GM23338 (cell line): ENCODE measurements at regions not wholly inside any gene's neighbourhood (a gene's known extent, or its start where the extent isn't known, plus 50 kb on each side); places are given as distances from the start of the nearest gene placed in this dataset.

ENCODE experiments used
- ATAC-seq: fragments of 200-7000 bp; cut with Tn5 transposase; 3 replicates; pipeline ENCODE4 v1.9.1; 2020
- DNase-seq: peaks from one replicate; pipeline ENCODE4 v3.0.0-alpha.2; 2015; ENCODE audit warnings: low spot score
- H2AFZ ChIP-seq: fragments of 200-600 bp; sonication (generic); 2 replicates; pipeline ENCODE4 v1.8.0; 2016; ENCODE audit warnings: antibody characterized with exemption, mild to moderate bottlenecking, moderate library complexity
- H3F3A ChIP-seq: fragments of 200-600 bp; sonication (generic); replicated peaks from 2 replicates; pipeline ENCODE4 v1.8.0; 2017; ENCODE audit warnings: antibody characterized with exemption, mixed run types, low read depth
- H3K27ac ChIP-seq: fragments of 200-600 bp; sonication (generic); 2 replicates; pipeline ENCODE4 v1.6.1; 2016; ENCODE audit warnings: low read depth
- H3K27me3 ChIP-seq: fragments of 200-600 bp; sonication (generic); 2 replicates; pipeline ENCODE4 v1.8.0; 2016; ENCODE audit warnings: mild to moderate bottlenecking, mixed run types, moderate library complexity; ENCODE audit not compliant: insufficient read depth
- H3K36me3 ChIP-seq: fragments of 200-600 bp; sonication (generic); 2 replicates; pipeline ENCODE4 v1.8.0; 2016; ENCODE audit warnings: mild to moderate bottlenecking; ENCODE audit not compliant: insufficient read depth
- H3K4me1 ChIP-seq: fragments of 200-600 bp; sonication (generic); 2 replicates; pipeline ENCODE4 v1.8.0; 2016; ENCODE audit warnings: mild to moderate bottlenecking, moderate library complexity; ENCODE audit not compliant: insufficient read depth
- H3K4me2 ChIP-seq: fragments of 200-600 bp; sonication (generic); 2 replicates; pipeline ENCODE4 v1.7.1; 2017; ENCODE audit warnings: mixed run types
- H3K4me3 ChIP-seq: fragments of 200-600 bp; sonication (generic); 2 replicates; pipeline ENCODE4 v1.6.1; 2016; ENCODE audit warnings: mixed run types
- H3K79me2 ChIP-seq: fragments of 200-600 bp; sonication (generic); replicated peaks from 2 replicates; pipeline ENCODE4 v1.8.0; 2017; ENCODE audit warnings: mild to moderate bottlenecking; ENCODE audit not compliant: insufficient read depth
- H3K9me2 ChIP-seq: fragments of 200-600 bp; sonication (generic); 2 replicates; pipeline ENCODE4 v1.8.0; 2017; ENCODE audit not compliant: insufficient read depth
- H4K20me1 ChIP-seq: fragments of 200-600 bp; sonication (generic); replicated peaks from 2 replicates; pipeline ENCODE4 v1.8.0; 2017; ENCODE audit warnings: mild to moderate bottlenecking; ENCODE audit not compliant: insufficient read depth
- H3K27ac Mint-ChIP-seq: 2 replicates; pipeline ENCODE4 v1.8.0; 2020; ENCODE audit warnings: inconsistent platforms, mild to moderate bottlenecking, moderate library complexity, mixed read lengths
- H3K27me3 Mint-ChIP-seq: 3 replicates; pipeline ENCODE4 v1.8.0; 2022; ENCODE audit warnings: low read depth, mild to moderate bottlenecking, moderate library complexity, mixed read lengths, inconsistent platforms; ENCODE audit not compliant: insufficient read depth, poor library complexity
- H3K36me3 Mint-ChIP-seq: 3 replicates; pipeline ENCODE4 v1.8.0; 2021; ENCODE audit warnings: low read depth, mild to moderate bottlenecking, inconsistent platforms, moderate library complexity, mixed read lengths
- H3K4me1 Mint-ChIP-seq: 3 replicates; pipeline ENCODE4 v1.8.0; 2020; ENCODE audit warnings: mild to moderate bottlenecking, inconsistent platforms, mixed read lengths
- H3K4me3 Mint-ChIP-seq: 3 replicates; pipeline ENCODE4 v1.8.0; 2021; ENCODE audit warnings: moderate library complexity, mild to moderate bottlenecking, inconsistent platforms, mixed read lengths
- H3K9me3 Mint-ChIP-seq: 3 replicates; pipeline ENCODE4 v1.8.0; 2020; ENCODE audit warnings: moderate library complexity, mild to moderate bottlenecking, inconsistent platforms, mixed read lengths
- CREB1 ChIP-seq: fragments of 250-450 bp; sonication (Bioruptor Pico); IDR thresholded peaks from 2 replicates; pipeline ENCODE4 v1.5.0; 2020; ENCODE audit warnings: low read depth, mild to moderate bottlenecking, moderate library complexity
- EZH2 ChIP-seq: fragments of 200-600 bp; sonication (generic); IDR thresholded peaks from one replicate; pipeline ENCODE4 v1.8.0; 2017; ENCODE audit warnings: antibody characterized with exemption, mild to moderate bottlenecking, low read depth; ENCODE audit not compliant: unreplicated experiment
- EZH2phosphoT487 ChIP-seq: fragments of 200-600 bp; sonication (generic); IDR thresholded peaks from one replicate; pipeline ENCODE4 v1.8.1; 2018; ENCODE audit warnings: antibody characterized with exemption; ENCODE audit not compliant: unreplicated experiment
- JUNB ChIP-seq: IDR thresholded peaks from one replicate; pipeline ENCODE4 v1.6.1; 2016; ENCODE audit warnings: antibody characterized with exemption; ENCODE audit not compliant: unreplicated experiment
- NANOG ChIP-seq: IDR thresholded peaks from 2 replicates; pipeline ENCODE4 v1.6.1; 2016; ENCODE audit warnings: antibody characterized with exemption, borderline replicate concordance
- POLR2AphosphoS5 ChIP-seq: IDR thresholded peaks from 2 replicates; pipeline ENCODE4 v1.6.1; 2016; ENCODE audit warnings: antibody characterized with exemption, low read depth
- REST ChIP-seq: IDR thresholded peaks from one replicate; pipeline ENCODE4 v1.6.1; 2018; ENCODE audit warnings: antibody characterized with exemption; ENCODE audit not compliant: unreplicated experiment
- ZNF114 ChIP-seq: fragments of 250-450 bp; sonication (Bioruptor Pico); IDR thresholded peaks from 2 replicates; pipeline ENCODE4 v1.5.0; 2020; ENCODE audit warnings: mild to moderate bottlenecking, moderate library complexity
- ZNF331 ChIP-seq: fragments of 250-450 bp; sonication (Bioruptor Pico); IDR thresholded peaks from 2 replicates; pipeline ENCODE4 v1.5.0; 2020; ENCODE audit warnings: low read depth, mild to moderate bottlenecking, moderate library complexity
- TF ChIP-seq, protein P1 (sequence below): IDR thresholded peaks from 2 replicates; pipeline ENCODE4 v1.6.1; 2016; ENCODE audit warnings: antibody characterized with exemption
- TF ChIP-seq, protein P2 (sequence below), 2 experiments: fragments of 200-600 bp in 1 of 2; sonication (generic) in 1 of 2; conservative IDR thresholded peaks; 2 replicates each; pipeline versions ENCODE4 v1.5.1 to v1.6.1; 2016 to 2017; ENCODE audit warnings: antibody characterized with exemption in 2 of 2, low read depth in 2 of 2, mild to moderate bottlenecking in 2 of 2, moderate library complexity in 1 of 2
- TF ChIP-seq, protein P3 (sequence below): fragments of 250-450 bp; sonication (Bioruptor Pico); IDR thresholded peaks from 2 replicates; pipeline ENCODE4 v1.5.0; 2020; ENCODE audit warnings: mild to moderate bottlenecking, moderate library complexity

- TF ChIP-seq REST (no peak), POLR2AphosphoS5 (no peak), CREB1 (no peak), EZH2phosphoT487 (no peak), ZNF114 (no peak), JUNB (no peak), ZNF331 (CRISPR knock-in tag) (no peak), EZH2 (no peak)
- TF ChIP-seq, protein P1, sequence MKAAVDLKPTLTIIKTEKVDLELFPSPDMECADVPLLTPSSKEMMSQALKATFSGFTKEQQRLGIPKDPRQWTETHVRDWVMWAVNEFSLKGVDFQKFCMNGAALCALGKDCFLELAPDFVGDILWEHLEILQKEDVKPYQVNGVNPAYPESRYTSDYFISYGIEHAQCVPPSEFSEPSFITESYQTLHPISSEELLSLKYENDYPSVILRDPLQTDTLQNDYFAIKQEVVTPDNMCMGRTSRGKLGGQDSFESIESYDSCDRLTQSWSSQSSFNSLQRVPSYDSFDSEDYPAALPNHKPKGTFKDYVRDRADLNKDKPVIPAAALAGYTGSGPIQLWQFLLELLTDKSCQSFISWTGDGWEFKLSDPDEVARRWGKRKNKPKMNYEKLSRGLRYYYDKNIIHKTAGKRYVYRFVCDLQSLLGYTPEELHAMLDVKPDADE: no peak
Observed at GRCh38 chr18:30652387-30652786, 390.2 kb downstream of the DSC3 start (continued).

- Mint-ChIP-seq H3K4me3 (no peak overlapping the region), H3K27ac (no peak overlapping the region), H3K36me3 (no peaks in the 10 kb centered on the region), H3K9me3 (no peaks in the 10 kb centered on the region), H3K27me3 (no peaks in the 10 kb centered on the region), H3K4me1 (peaks cover 7% of the 10 kb centered on the region; the same call in 1 of the 3 replicates)
- H3F3A ChIP-seq: no peaks in the 10 kb centered on the region
- no peaks in the 10 kb centered on the region for H4K20me1 ChIP-seq
- no peaks in the 10 kb centered on the region; the same call in 1 of the 2 replicates for H3K4me1 ChIP-seq
- no peaks in the 10 kb centered on the region for H3K36me3 ChIP-seq
- H3K27me3 ChIP-seq: no peaks in the 10 kb centered on the region
- ATAC-seq (no peak), DNase-seq (no peak)
- no peak overlapping the region for H3K4me2 ChIP-seq
- H3K4me3 ChIP-seq: no peak overlapping the region
- no peak overlapping the region for H2AFZ ChIP-seq
- H3K79me2 ChIP-seq: no peaks in the 10 kb centered on the region
- no peak overlapping the region for H3K27ac ChIP-seq
- H3K9me2 ChIP-seq: no peaks in the 10 kb centered on the region
- TF ChIP-seq, protein P2, sequence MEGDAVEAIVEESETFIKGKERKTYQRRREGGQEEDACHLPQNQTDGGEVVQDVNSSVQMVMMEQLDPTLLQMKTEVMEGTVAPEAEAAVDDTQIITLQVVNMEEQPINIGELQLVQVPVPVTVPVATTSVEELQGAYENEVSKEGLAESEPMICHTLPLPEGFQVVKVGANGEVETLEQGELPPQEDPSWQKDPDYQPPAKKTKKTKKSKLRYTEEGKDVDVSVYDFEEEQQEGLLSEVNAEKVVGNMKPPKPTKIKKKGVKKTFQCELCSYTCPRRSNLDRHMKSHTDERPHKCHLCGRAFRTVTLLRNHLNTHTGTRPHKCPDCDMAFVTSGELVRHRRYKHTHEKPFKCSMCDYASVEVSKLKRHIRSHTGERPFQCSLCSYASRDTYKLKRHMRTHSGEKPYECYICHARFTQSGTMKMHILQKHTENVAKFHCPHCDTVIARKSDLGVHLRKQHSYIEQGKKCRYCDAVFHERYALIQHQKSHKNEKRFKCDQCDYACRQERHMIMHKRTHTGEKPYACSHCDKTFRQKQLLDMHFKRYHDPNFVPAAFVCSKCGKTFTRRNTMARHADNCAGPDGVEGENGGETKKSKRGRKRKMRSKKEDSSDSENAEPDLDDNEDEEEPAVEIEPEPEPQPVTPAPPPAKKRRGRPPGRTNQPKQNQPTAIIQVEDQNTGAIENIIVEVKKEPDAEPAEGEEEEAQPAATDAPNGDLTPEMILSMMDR (conservative IDR thresholded peaks at IDR 0.05; ENCODE audit: low read depth in 2 of 2): no peak
- TF ChIP-seq, protein P3, sequence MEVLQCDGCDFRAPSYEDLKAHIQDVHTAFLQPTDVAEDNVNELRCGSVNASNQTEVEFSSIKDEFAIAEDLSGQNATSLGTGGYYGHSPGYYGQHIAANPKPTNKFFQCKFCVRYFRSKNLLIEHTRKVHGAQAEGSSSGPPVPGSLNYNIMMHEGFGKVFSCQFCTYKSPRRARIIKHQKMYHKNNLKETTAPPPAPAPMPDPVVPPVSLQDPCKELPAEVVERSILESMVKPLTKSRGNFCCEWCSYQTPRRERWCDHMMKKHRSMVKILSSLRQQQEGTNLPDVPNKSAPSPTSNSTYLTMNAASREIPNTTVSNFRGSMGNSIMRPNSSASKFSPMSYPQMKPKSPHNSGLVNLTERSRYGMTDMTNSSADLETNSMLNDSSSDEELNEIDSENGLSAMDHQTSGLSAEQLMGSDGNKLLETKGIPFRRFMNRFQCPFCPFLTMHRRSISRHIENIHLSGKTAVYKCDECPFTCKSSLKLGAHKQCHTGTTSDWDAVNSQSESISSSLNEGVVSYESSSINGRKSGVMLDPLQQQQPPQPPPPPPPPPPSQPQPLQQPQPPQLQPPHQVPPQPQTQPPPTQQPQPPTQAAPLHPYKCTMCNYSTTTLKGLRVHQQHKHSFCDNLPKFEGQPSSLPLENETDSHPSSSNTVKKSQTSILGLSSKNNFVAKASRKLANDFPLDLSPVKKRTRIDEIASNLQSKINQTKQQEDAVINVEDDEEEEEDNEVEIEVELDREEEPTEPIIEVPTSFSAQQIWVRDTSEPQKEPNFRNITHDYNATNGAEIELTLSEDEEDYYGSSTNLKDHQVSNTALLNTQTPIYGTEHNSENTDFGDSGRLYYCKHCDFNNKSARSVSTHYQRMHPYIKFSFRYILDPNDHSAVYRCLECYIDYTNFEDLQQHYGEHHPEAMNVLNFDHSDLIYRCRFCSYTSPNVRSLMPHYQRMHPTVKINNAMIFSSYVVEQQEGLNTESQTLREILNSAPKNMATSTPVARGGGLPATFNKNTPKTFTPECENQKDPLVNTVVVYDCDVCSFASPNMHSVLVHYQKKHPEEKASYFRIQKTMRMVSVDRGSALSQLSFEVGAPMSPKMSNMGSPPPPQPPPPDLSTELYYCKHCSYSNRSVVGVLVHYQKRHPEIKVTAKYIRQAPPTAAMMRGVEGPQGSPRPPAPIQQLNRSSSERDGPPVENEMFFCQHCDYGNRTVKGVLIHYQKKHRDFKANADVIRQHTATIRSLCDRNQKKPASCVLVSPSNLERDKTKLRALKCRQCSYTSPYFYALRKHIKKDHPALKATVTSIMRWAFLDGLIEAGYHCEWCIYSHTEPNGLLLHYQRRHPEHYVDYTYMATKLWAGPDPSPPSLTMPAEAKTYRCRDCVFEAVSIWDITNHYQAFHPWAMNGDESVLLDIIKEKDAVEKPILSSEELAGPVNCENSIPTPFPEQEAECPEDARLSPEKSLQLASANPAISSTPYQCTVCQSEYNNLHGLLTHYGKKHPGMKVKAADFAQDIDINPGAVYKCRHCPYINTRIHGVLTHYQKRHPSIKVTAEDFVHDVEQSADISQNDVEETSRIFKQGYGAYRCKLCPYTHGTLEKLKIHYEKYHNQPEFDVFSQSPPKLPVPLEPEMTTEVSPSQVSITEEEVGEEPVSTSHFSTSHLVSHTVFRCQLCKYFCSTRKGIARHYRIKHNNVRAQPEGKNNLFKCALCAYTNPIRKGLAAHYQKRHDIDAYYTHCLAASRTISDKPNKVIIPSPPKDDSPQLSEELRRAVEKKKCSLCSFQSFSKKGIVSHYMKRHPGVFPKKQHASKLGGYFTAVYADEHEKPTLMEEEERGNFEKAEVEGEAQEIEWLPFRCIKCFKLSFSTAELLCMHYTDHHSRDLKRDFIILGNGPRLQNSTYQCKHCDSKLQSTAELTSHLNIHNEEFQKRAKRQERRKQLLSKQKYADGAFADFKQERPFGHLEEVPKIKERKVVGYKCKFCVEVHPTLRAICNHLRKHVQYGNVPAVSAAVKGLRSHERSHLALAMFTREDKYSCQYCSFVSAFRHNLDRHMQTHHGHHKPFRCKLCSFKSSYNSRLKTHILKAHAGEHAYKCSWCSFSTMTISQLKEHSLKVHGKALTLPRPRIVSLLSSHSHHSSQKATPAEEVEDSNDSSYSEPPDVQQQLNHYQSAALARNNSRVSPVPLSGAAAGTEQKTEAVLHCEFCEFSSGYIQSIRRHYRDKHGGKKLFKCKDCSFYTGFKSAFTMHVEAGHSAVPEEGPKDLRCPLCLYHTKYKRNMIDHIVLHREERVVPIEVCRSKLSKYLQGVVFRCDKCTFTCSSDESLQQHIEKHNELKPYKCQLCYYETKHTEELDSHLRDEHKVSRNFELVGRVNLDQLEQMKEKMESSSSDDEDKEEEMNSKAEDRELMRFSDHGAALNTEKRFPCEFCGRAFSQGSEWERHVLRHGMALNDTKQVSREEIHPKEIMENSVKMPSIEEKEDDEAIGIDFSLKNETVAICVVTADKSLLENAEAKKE (CRISPR knock-in tag): no peak
- TF ChIP-seq NANOG: no peak
Observed at GRCh38 chr18:30650499-30650898, 392.0 kb downstream of the DSC3 start.
